GM19328 (cell line): ENCODE measurements at regions not wholly inside any gene's neighbourhood (a gene's known extent, or its start where the extent isn't known, plus 50 kb on each side); places are given as distances from the start of the nearest gene placed in this dataset.
"Not testable (repeated sequence)": the region's sequence is repeated elsewhere in the genome, so short reads cannot be mapped to it uniquely, and the experiment has no call there.

Experiments
- ATAC-seq: cut with Tn5 transposase; IDR thresholded peaks from one replicate; pipeline ENCODE4 v1.9.1; 2021; ENCODE audit warnings: mild to moderate bottlenecking, moderate library complexity; ENCODE audit not compliant: unreplicated experiment

- ATAC-seq = not testable (repeated sequence)
Observed at GRCh38 chr10:71106151-71106550, 106.2 kb upstream of the UNC5B start.

GRCh38 chr10:71107117-71107516 lies 105.3 kb upstream of the UNC5B start:
- ATAC-seq = not testable (repeated sequence)

- ATAC-seq = not testable (repeated sequence)
Observed at GRCh38 chr10:71108042-71108441, 104.3 kb upstream of the UNC5B start.

- no peak for ATAC-seq
Observed at GRCh38 chr10:71112138-71112785, 100.1 kb upstream of the UNC5B start.

GRCh38 chr10:71116426-71116825 lies 95.9 kb upstream of the UNC5B start:
- no peak for ATAC-seq

GRCh38 chr10:71117589-71117988 lies 94.8 kb upstream of the UNC5B start:
- ATAC-seq = not testable (repeated sequence)

- no peak for ATAC-seq
Observed at GRCh38 chr10:71123023-71123422, 89.3 kb upstream of the UNC5B start.

GRCh38 chr10:71124921-71125748 lies 87.2 kb upstream of the UNC5B start:
- ATAC-seq = no peak

GRCh38 chr10:71125749-71126107 lies 86.6 kb upstream of the UNC5B start:
- ATAC-seq = no peak

GRCh38 chr10:71126432-71126831 lies 85.9 kb upstream of the UNC5B start:
- ATAC-seq = no peak

GRCh38 chr10:71127104-71127503 lies 85.3 kb upstream of the UNC5B start:
- no peak for ATAC-seq

GRCh38 chr10:71127773-71128172 lies 84.6 kb upstream of the UNC5B start:
- ATAC-seq = no peak

- no peak for ATAC-seq
Observed at GRCh38 chr10:71128311-71128980, 83.9 kb upstream of the UNC5B start.

GRCh38 chr10:71131096-71131495 lies 81.3 kb upstream of the UNC5B start:
- ATAC-seq = no peak

GRCh38 chr10:71131508-71132088 lies 80.8 kb upstream of the UNC5B start:
- ATAC-seq = no peak

- no peak for ATAC-seq
Observed at GRCh38 chr10:71132321-71132810, 80.0 kb upstream of the UNC5B start.

- ATAC-seq = no peak
Observed at GRCh38 chr10:71133710-71134686, 78.4 kb upstream of the UNC5B start.

GRCh38 chr10:71134732-71135211 lies 77.6 kb upstream of the UNC5B start:
- ATAC-seq = no peak

GRCh38 chr10:71135236-71135635 lies 77.1 kb upstream of the UNC5B start:
- ATAC-seq = no peak
